H9 (cell line): ENCODE measurements at regions not wholly inside any gene's neighbourhood (a gene's known extent, or its start where the extent isn't known, plus 50 kb on each side); places are given as distances from the start of the nearest gene placed in this dataset.

Experiments used
- DNase-seq: peaks from one replicate; pipeline ENCODE4 v3.0.0-alpha.2; 2017
- H2AFZ ChIP-seq: one replicate; pipeline ENCODE4 v1.6.1; 2013; ENCODE audit warnings: mild to moderate bottlenecking, low read length, control low read depth, moderate library complexity
- H2AK5ac ChIP-seq: 2 replicates; pipeline ENCODE4 v1.6.1; 2013; ENCODE audit warnings: low read length, control low read depth, mixed read lengths; ENCODE audit not compliant: insufficient read length
- H2BK120ac ChIP-seq: one replicate; pipeline ENCODE4 v1.6.1; 2013; ENCODE audit warnings: low read depth, mild to moderate bottlenecking, low read length, control low read depth, inconsistent platforms; ENCODE audit not compliant: poor library complexity, severe bottlenecking
- H2BK12ac ChIP-seq: 2 replicates; pipeline ENCODE4 v1.6.1; 2013; ENCODE audit warnings: low read length, control low read depth, mixed read lengths, low read depth; ENCODE audit not compliant: insufficient read length
- H2BK15ac ChIP-seq: 2 replicates; pipeline ENCODE4 v1.6.1; 2013; ENCODE audit warnings: low read depth, low read length, control low read depth
- H2BK20ac ChIP-seq: one replicate; pipeline ENCODE4 v1.6.1; 2013; ENCODE audit warnings: low read depth, mild to moderate bottlenecking, low read length, control low read depth, inconsistent platforms; ENCODE audit not compliant: poor library complexity, severe bottlenecking
- H2BK5ac ChIP-seq: 2 replicates; pipeline ENCODE4 v1.6.1; 2013; ENCODE audit warnings: low read length, control low read depth, mixed read lengths; ENCODE audit not compliant: insufficient read length
- H3K14ac ChIP-seq: 2 replicates; pipeline ENCODE4 v1.6.1; 2013; ENCODE audit warnings: low read length, control low read depth; ENCODE audit not compliant: insufficient read depth
- H3K18ac ChIP-seq: 2 replicates; pipeline ENCODE4 v1.6.1; 2013; ENCODE audit warnings: low read depth, mild to moderate bottlenecking, mixed read lengths, low read length, control low read depth; ENCODE audit not compliant: insufficient read length
- H3K23ac ChIP-seq: 2 replicates; pipeline ENCODE4 v1.6.1; 2013; ENCODE audit warnings: low read length, control low read depth, mixed read lengths, low read depth; ENCODE audit not compliant: insufficient read length
- H3K23me2 ChIP-seq: 2 replicates; pipeline ENCODE4 v1.6.1; 2013; ENCODE audit warnings: low read depth, mild to moderate bottlenecking, mixed read lengths, low read length, control low read depth; ENCODE audit not compliant: insufficient read length, poor library complexity, severe bottlenecking
- H3K27ac ChIP-seq: 2 replicates; pipeline ENCODE4 v1.5.1; 2013; ENCODE audit warnings: low read length, control low read depth, mixed read lengths, low read depth; ENCODE audit not compliant: insufficient read length
- H3K27me3 ChIP-seq: 2 replicates; pipeline ENCODE4 v1.6.1; 2013; ENCODE audit warnings: low read length, control low read depth, inconsistent platforms; ENCODE audit not compliant: insufficient read depth
- H3K4ac ChIP-seq: 2 replicates; pipeline ENCODE4 v1.6.1; 2013; ENCODE audit warnings: low read depth, mild to moderate bottlenecking, control low read depth, inconsistent platforms, low read length, moderate library complexity
- H3K4me1 ChIP-seq: 2 replicates; pipeline ENCODE4 v1.6.1; 2013; ENCODE audit warnings: low read length, control low read depth, inconsistent platforms; ENCODE audit not compliant: insufficient read depth
- H3K4me2 ChIP-seq: 2 replicates; pipeline ENCODE4 v1.6.1; 2013; ENCODE audit warnings: low read length, control low read depth, mixed read lengths; ENCODE audit not compliant: insufficient read length, insufficient read depth
- H3K56ac ChIP-seq: 2 replicates; pipeline ENCODE4 v1.6.1; 2013; ENCODE audit warnings: low read depth, mild to moderate bottlenecking, mixed read lengths, low read length, control low read depth; ENCODE audit not compliant: insufficient read length
- H3K79me1 ChIP-seq: 2 replicates; pipeline ENCODE4 v1.6.1; 2013; ENCODE audit warnings: low read depth, mild to moderate bottlenecking, moderate library complexity, low read length, control low read depth, inconsistent platforms; ENCODE audit not compliant: insufficient read depth, poor library complexity, severe bottlenecking
- H3K79me2 ChIP-seq: 2 replicates; pipeline ENCODE4 v1.6.1; 2013; ENCODE audit warnings: low read length, control low read depth, inconsistent platforms; ENCODE audit not compliant: insufficient read depth
- H3K9ac ChIP-seq: 2 replicates; pipeline ENCODE4 v1.6.1; 2013; ENCODE audit warnings: low read length, control low read depth, mixed read lengths; ENCODE audit not compliant: insufficient read length; ENCODE audit errors: extremely low read depth
- H3K9me3 ChIP-seq: one replicate; pipeline ENCODE4 v1.6.1; 2013; ENCODE audit warnings: low read depth, low read length, inconsistent platforms; ENCODE audit not compliant: control insufficient read depth
- H3T11ph ChIP-seq: one replicate; pipeline ENCODE4 v1.6.1; 2013; ENCODE audit warnings: mild to moderate bottlenecking, low read length, control low read depth, inconsistent platforms
- H4K20me1 ChIP-seq: one replicate; pipeline ENCODE4 v1.6.1; 2013; ENCODE audit not compliant: control insufficient read depth, insufficient read length, insufficient read depth
- H4K5ac ChIP-seq: 2 replicates; pipeline ENCODE4 v1.6.1; 2013; ENCODE audit warnings: low read depth, mild to moderate bottlenecking, mixed read lengths, low read length, control low read depth; ENCODE audit not compliant: insufficient read length
- H4K8ac ChIP-seq: replicated peaks from 2 replicates; pipeline ENCODE4 v1.6.1; 2013; ENCODE audit warnings: low read length, control low read depth, mixed read lengths, low read depth; ENCODE audit not compliant: insufficient read length
- H4K91ac ChIP-seq: 2 replicates; pipeline ENCODE4 v1.6.1; 2013; ENCODE audit warnings: low read depth, mild to moderate bottlenecking, moderate library complexity, mixed read lengths, low read length, control low read depth; ENCODE audit not compliant: insufficient read length
- H3K27ac Mint-ChIP-seq, 3 experiments: 2 replicates in 2 of 3; 3 replicates in 1 of 3; pipeline ENCODE4 v1.8.0; 2020 to 2021; ENCODE audit warnings: mixed read lengths in 3 of 3, mild to moderate bottlenecking in 1 of 3, moderate library complexity in 1 of 3
- H3K27me3 Mint-ChIP-seq: 2 replicates; pipeline ENCODE4 v1.8.0; 2021; ENCODE audit warnings: low read depth, mild to moderate bottlenecking, moderate library complexity, mixed read lengths
- H3K36me3 Mint-ChIP-seq, 3 experiments: 2 replicates in 2 of 3; 3 replicates in 1 of 3; pipeline ENCODE4 v1.8.0; 2020 to 2021; ENCODE audit warnings: low read depth in 3 of 3, mixed read lengths in 3 of 3; ENCODE audit not compliant: insufficient read depth in 1 of 3
- H3K4me1 Mint-ChIP-seq, 2 experiments: 2 replicates each; pipeline ENCODE4 v1.8.0; 2020; ENCODE audit warnings: mixed read lengths in 2 of 2
- H3K4me3 Mint-ChIP-seq, 2 experiments: 2 replicates in 1 of 2; 3 replicates in 1 of 2; pipeline ENCODE4 v1.8.0; 2020 to 2021; ENCODE audit warnings: mild to moderate bottlenecking in 2 of 2, mixed read lengths in 2 of 2, moderate library complexity in 1 of 2
- H3K9me3 Mint-ChIP-seq, 2 experiments: 2 replicates in 1 of 2; 3 replicates in 1 of 2; pipeline ENCODE4 v1.8.0; 2020; ENCODE audit warnings: mild to moderate bottlenecking in 2 of 2, mixed read lengths in 2 of 2, moderate library complexity in 1 of 2
- WGBS: extraction: QIAGEN DNeasy Blood & Tissue Kit; methylation state at CpG from one replicate; pipeline ENCODE4 v1.1.7; 2013; ENCODE audit warnings: missing lambda C conversion rate, low lambda C conversion rate, mixed read lengths; ENCODE audit not compliant: insufficient read length; ENCODE audit errors: extremely low coverage; 5-methylcytosine and 5-hydroxymethylcytosine counted together
- TF ChIP-seq, protein P1 (sequence below): fragments of 200-600 bp; sonication (generic); conservative IDR thresholded peaks from 3 replicates; pipeline ENCODE4 v1.8.0; 2021; ENCODE audit warnings: antibody characterized with exemption, mild to moderate bottlenecking

DNA sequence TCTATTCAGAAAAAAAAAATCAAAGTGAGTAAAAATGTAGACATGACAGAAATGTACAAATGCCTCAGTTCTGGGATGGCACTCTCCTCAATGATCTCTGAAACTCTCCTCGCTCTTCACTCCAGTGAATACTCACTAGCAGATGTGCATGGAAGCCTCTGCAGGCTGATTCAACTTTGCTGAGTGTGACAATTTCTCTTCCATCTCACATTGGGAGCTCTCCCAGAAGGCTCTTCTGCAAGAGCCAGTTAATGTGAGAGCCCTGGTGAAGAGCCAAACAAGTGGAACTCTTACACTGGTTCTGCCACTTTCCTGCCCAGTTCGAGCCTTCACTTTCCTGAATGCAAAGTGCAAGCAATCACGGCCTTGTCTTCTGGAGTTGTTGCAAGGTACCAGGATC lies 147.1 kb upstream of the IRX6 start:
- no peaks in the 10 kb centered on the region; the same call in 1 of the 2 replicates for H3K27me3 Mint-ChIP-seq
- Histone ChIP-seq H2AFZ (no peak overlapping the region), H3K9me3 (no peaks in the 10 kb centered on the region), H3K56ac (no peak overlapping the region), H3K4me1 (no peaks in the 10 kb centered on the region; the same call in 1 of the 2 replicates), H3K4me2 (no peak overlapping the region), H4K20me1 (no peaks in the 10 kb centered on the region), H3K79me1 (no peaks in the 10 kb centered on the region), H3K18ac (no peak overlapping the region), H2BK12ac (no peak overlapping the region), H3K27ac (no peak overlapping the region), H3K23me2 (no peaks in the 10 kb centered on the region), H3K9ac (no peak overlapping the region), H3K23ac (no peak overlapping the region), H4K5ac (no peak overlapping the region), H3K79me2 (no peaks in the 10 kb centered on the region), H2BK15ac (no peak overlapping the region), H3K27me3 (no peaks in the 10 kb centered on the region), H2BK20ac (no peak overlapping the region), H2BK120ac (no peak overlapping the region), H4K8ac (no peak overlapping the region), H2BK5ac (no peak overlapping the region), H3T11ph (no peak overlapping the region), H2AK5ac (no peak overlapping the region), H3K14ac (no peak overlapping the region), H3K4ac (no peak overlapping the region), H4K91ac (no peak overlapping the region)
- no peaks in the 10 kb centered on the region for H3K36me3 Mint-ChIP-seq
- no peak overlapping the region for H3K4me3 Mint-ChIP-seq
- H3K27ac Mint-ChIP-seq: peak overlapping the region in 1 of 3 experiments; percentile 30; a peak in 3 of 7 replicates
- TF ChIP-seq, protein P1, sequence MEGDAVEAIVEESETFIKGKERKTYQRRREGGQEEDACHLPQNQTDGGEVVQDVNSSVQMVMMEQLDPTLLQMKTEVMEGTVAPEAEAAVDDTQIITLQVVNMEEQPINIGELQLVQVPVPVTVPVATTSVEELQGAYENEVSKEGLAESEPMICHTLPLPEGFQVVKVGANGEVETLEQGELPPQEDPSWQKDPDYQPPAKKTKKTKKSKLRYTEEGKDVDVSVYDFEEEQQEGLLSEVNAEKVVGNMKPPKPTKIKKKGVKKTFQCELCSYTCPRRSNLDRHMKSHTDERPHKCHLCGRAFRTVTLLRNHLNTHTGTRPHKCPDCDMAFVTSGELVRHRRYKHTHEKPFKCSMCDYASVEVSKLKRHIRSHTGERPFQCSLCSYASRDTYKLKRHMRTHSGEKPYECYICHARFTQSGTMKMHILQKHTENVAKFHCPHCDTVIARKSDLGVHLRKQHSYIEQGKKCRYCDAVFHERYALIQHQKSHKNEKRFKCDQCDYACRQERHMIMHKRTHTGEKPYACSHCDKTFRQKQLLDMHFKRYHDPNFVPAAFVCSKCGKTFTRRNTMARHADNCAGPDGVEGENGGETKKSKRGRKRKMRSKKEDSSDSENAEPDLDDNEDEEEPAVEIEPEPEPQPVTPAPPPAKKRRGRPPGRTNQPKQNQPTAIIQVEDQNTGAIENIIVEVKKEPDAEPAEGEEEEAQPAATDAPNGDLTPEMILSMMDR: no peak
- peaks cover 8 to 11% of the 10 kb centered on the region in 2 experiments; a peak in 3 of 4 replicates for H3K4me1 Mint-ChIP-seq
- WGBS: no CpG with 5 or more reads among the region's 3 CpGs
- no peaks in the 10 kb centered on the region; a peak in 1 of 5 replicates for H3K9me3 Mint-ChIP-seq
- DNase-seq: no peak
